ENCODE measurements at regions not wholly inside any gene's neighbourhood (a gene's known extent, or its start where the extent isn't known, plus 50 kb on each side); places are given as distances from the start of the nearest gene placed in this dataset.
A peak's percentile ranks its signal among the peaks of the same experiment; 100 is the strongest.
"Not testable (repeated sequence)": the region's sequence is repeated elsewhere in the genome, so short reads cannot be mapped to it uniquely, and the experiment has no call there.

GRCh38 chr1:148347781-148348180 is 135.3 kb downstream of the PPIAL4G start:
- Histone ChIP-seq H3K36me3 (no peaks in the 10 kb centered on the region), H3K4me1 (no peaks in the 10 kb centered on the region), H3K9me3 (no peaks in the 10 kb centered on the region), H3K27me3 (peaks cover 40% of the 10 kb centered on the region), H3K4me3 (no peak overlapping the region), H3K27ac (no peak overlapping the region)
- ATAC-seq, result no peak
- no peak for DNase-seq
- intact Hi-C loops (cut with DNase I), result no loop called here
- TF ChIP-seq CTCF (IDR thresholded peaks at IDR 0.05), result no peak

- H3K27ac ChIP-seq; intact Hi-C loops (cut with DNase I); DNase-seq; H3K9me3 ChIP-seq; H3K4me3 ChIP-seq; ATAC-seq; H3K4me1 ChIP-seq; H3K36me3 ChIP-seq: not testable (repeated sequence)
- TF ChIP-seq CTCF (IDR thresholded peaks at IDR 0.05), result peak; percentile 52
- H3K27me3 ChIP-seq, result peaks cover 25% of the 10 kb centered on the region
Observed at GRCh38 chr1:148345659-148346151, 137.4 kb downstream of the PPIAL4G start.

DNA sequence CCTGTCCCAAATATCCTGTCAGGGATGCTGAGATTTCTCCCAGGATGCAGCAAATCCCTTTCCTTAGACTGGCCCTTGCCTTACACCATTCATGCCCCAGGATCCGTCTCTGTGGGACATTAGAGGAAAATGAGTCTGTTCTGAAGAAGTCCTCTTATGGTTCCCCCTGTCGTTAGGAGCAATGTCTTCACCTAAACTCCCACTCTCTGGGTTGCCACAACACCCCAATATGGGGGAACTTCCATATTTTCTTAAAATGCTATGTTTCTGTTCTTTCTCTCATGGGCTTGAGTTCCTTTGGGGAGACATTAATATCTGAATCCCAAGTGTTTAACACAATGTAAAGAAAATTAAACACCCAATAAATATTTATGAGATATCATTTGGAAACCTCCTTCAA is 138.5 kb downstream of the PPIAL4G start:
- H3K4me3 ChIP-seq; intact Hi-C loops (cut with DNase I); ATAC-seq: not testable (repeated sequence)

DNA sequence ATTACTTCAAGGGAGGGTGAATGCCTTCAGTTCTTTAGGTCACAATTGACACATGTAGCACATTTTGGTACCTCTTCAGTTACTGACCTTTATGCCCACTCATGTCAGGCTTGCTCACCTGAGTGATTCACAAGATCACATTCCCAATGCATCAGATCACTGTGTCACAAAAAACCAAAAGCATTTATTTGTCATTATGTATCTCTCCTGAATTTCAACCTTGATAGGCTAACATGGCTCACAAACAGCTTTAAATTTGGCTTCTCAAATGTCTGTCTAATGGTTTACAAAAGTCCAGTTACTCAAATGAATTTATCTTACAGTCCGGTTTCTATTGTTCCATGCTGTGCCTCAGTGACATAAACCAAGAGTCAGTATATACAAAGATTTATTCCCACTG is 141.4 kb downstream of the PPIAL4G start:
- H3K27ac ChIP-seq; H3K27me3 ChIP-seq; ATAC-seq; H3K4me3 ChIP-seq; DNase-seq; H3K36me3 ChIP-seq; intact Hi-C loops (cut with DNase I); H3K4me1 ChIP-seq; H3K9me3 ChIP-seq: not testable (repeated sequence)

More for the DNA sequence above, 138.5 kb downstream of the PPIAL4G start:
- not testable (repeated sequence) for H3K4me1 ChIP-seq, H3K27ac ChIP-seq, H3K36me3 ChIP-seq, H3K9me3 ChIP-seq, DNase-seq
- peaks cover 18% of the 10 kb centered on the region for H3K27me3 ChIP-seq

GRCh38 chr1:148336121-148336918 is 146.8 kb downstream of the PPIAL4G start:
- DNase-seq; intact Hi-C loops (cut with DNase I); H3K4me3 ChIP-seq; H3K27me3 ChIP-seq; H3K36me3 ChIP-seq; ATAC-seq; H3K9me3 ChIP-seq; H3K27ac ChIP-seq: not testable (repeated sequence)
- H3K4me1 ChIP-seq, result peaks cover 17% of the 10 kb centered on the region

GRCh38 chr1:148334339-148335130 is 148.6 kb downstream of the PPIAL4G start:
- Histone ChIP-seq H3K27ac (peak overlapping the region; percentile 93), H3K9me3 (no peaks in the 10 kb centered on the region), H3K4me1 (peaks cover 17% of the 10 kb centered on the region), H3K27me3 (peaks cover 11% of the 10 kb centered on the region), H3K4me3 (peak overlapping the region; percentile 65), H3K36me3 (no peaks in the 10 kb centered on the region)
- TF ChIP-seq CTCF (IDR thresholded peaks at IDR 0.05), result no peak
- peak; percentile 94 for ATAC-seq
- intact Hi-C loops (cut with DNase I), result no loop called here
- DNase-seq, result peak; percentile 91

DNA sequence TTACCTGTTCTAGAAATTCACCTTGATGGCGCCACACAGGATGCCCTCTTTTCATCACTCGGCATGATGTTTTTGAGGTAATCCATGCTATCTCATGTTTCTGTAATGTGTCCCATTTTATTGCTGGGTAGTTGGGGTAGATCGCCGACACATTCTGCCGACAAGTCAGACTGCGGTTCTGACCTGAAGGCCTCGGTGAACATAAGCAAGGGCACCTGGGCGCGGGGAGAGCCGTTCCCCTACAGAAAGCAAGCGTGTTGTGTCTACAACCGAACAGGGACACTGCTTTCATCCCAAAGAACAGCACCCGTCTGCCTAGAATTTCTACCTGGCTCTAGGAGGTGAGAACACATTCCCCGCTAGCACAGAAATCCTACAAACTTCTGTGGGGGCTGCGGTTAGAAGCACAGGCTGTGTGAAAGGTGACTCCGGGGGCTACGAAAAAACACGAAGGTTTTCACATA is 149.2 kb downstream of the PPIAL4G start:
- peak overlapping the region; percentile 93 for H3K27ac ChIP-seq

More for the DNA sequence above, 149.2 kb downstream of the PPIAL4G start:
- TF ChIP-seq CTCF (IDR thresholded peaks at IDR 0.05), result no peak
- DNase-seq (no peak), ATAC-seq (no peak)
- intact Hi-C loops (cut with DNase I), result no loop called here
- Histone ChIP-seq H3K9me3 (no peaks in the 10 kb centered on the region), H3K4me3 (peak overlapping the region; percentile 65), H3K4me1 (peaks cover 17% of the 10 kb centered on the region), H3K36me3 (no peaks in the 10 kb centered on the region), H3K27me3 (peaks cover 17% of the 10 kb centered on the region)
